PC-9 (cell line): ENCODE measurements at regions not wholly inside any gene's neighbourhood (a gene's known extent, or its start where the extent isn't known, plus 50 kb on each side); places are given as distances from the start of the nearest gene placed in this dataset.

Experiments
- BruUV-seq: library from RNA; stranded (reverse); fragments of 400-500 nt; replicated peaks from 2 replicates; lab custom pipeline; 2021; lab: Mats Ljungman, UMichigan
- CTCF ChIA-PET: fragments of 300-600 bp; sonication (Branson Sonifier 250); formaldehyde crosslinking; loops from one replicate; lab custom pipeline; 2022; ENCODE audit warnings: antibody characterized with exemption; lab: Charles Lee
- POLR2A ChIA-PET: fragments of 300-600 bp; sonication (Branson Sonifier 250); formaldehyde crosslinking; loops from one replicate; lab custom pipeline; 2022; ENCODE audit warnings: antibody characterized with exemption; ENCODE audit not compliant: unreplicated experiment; lab: Charles Lee
- DNase-seq, 2 experiments: peaks; one replicate each; pipeline versions ENCODE4 v3.0.0 to v3.0.0-alpha.2; 2015 to 2022; ENCODE audit warnings: mixed read lengths in 1 of 2
- H2AFZ ChIP-seq: fragments of 200-600 bp; sonication (generic); 2 replicates; pipeline ENCODE4 v1.8.1; 2017; ENCODE audit warnings: antibody characterized with exemption
- H3F3A ChIP-seq: fragments of 200-600 bp; sonication (generic); 2 replicates; pipeline ENCODE4 v1.8.1; 2017; ENCODE audit warnings: antibody characterized with exemption, mild to moderate bottlenecking, low read depth; ENCODE audit not compliant: insufficient read depth
- H3K27ac ChIP-seq: fragments of 200-600 bp; sonication (generic); 2 replicates; pipeline ENCODE4 v1.6.1; 2016; ENCODE audit warnings: mixed run types
- H3K27me3 ChIP-seq: fragments of 200-600 bp; sonication (generic); 2 replicates; pipeline ENCODE4 v1.6.1; 2016; ENCODE audit warnings: low read depth, mixed run types; ENCODE audit not compliant: insufficient read depth
- H3K36me3 ChIP-seq: fragments of 200-600 bp; sonication (generic); 2 replicates; pipeline ENCODE4 v1.6.1; 2016; ENCODE audit warnings: low read depth, mixed run types
- H3K4me1 ChIP-seq: fragments of 200-600 bp; sonication (generic); replicated peaks from 2 replicates; pipeline ENCODE4 v1.6.1; 2016; ENCODE audit warnings: mixed run types; ENCODE audit not compliant: insufficient read depth
- H3K4me2 ChIP-seq: fragments of 200-600 bp; sonication (generic); 2 replicates; pipeline ENCODE4 v1.6.1; 2017; ENCODE audit warnings: mixed run types
- H3K4me3 ChIP-seq: fragments of 200-600 bp; sonication (generic); 2 replicates; pipeline ENCODE4 v1.6.1; 2016; ENCODE audit warnings: mixed run types
- H3K79me2 ChIP-seq: fragments of 200-600 bp; sonication (generic); 2 replicates; pipeline ENCODE4 v1.6.1; 2017; ENCODE audit warnings: low read depth, mixed run types
- H3K9me2 ChIP-seq: fragments of 200-600 bp; sonication (generic); 2 replicates; pipeline ENCODE4 v1.8.1; 2017; ENCODE audit warnings: mild to moderate bottlenecking; ENCODE audit not compliant: insufficient read depth
- H3K9me3 ChIP-seq: fragments of 200-600 bp; sonication (generic); 2 replicates; pipeline ENCODE4 v1.8.1; 2016; ENCODE audit warnings: low read depth; ENCODE audit not compliant: insufficient read depth
- H4K20me1 ChIP-seq: fragments of 200-600 bp; sonication (generic); 2 replicates; pipeline ENCODE4 v1.8.1; 2017; ENCODE audit not compliant: insufficient read depth
- EZH2 ChIP-seq: fragments of 200-600 bp; sonication (generic); IDR thresholded peaks from 2 replicates; pipeline ENCODE4 v1.8.0; 2017; ENCODE audit warnings: antibody characterized with exemption, low read depth
- intact Hi-C: fragments of 100-400 bp; cut with micrococcal nuclease; formaldehyde crosslinking; loops from one replicate; pipeline ENCODE4 v1.10.0; 2022; ENCODE audit not compliant: unreplicated experiment
- TF ChIP-seq, protein P1 (sequence below): fragments of 200-600 bp; sonication (generic); conservative IDR thresholded peaks from 2 replicates; pipeline ENCODE4 v1.6.1; 2017; ENCODE audit warnings: mixed run types, antibody characterized with exemption, mild to moderate bottlenecking, moderate library complexity

DNA sequence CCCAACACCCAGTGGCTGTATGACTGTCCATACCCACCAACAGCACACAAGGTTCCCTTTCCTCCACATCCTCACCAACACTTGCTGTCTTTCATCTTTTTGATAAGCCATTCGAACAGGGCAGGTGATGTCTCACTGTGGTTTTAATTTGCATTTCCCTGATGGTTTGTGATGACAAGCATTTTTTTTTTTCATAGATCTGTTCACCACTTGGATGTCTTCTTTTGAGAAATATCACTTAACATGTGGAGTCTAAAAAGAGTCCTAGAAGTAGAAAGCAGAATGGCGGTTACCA lies 198.1 kb upstream of the DIO3 start:
- Histone ChIP-seq H3K27ac (no peak overlapping the region), H3K9me2 (no peaks in the 10 kb centered on the region), H3K9me3 (no peaks in the 10 kb centered on the region), H3K4me1 (peaks cover 14% of the 10 kb centered on the region), H3K36me3 (no peaks in the 10 kb centered on the region), H3F3A (peaks cover 7% of the 10 kb centered on the region; the same call in 1 of the 2 replicates), H2AFZ (no peak overlapping the region), H3K79me2 (no peaks in the 10 kb centered on the region), H3K27me3 (no peaks in the 10 kb centered on the region), H3K4me2 (no peak overlapping the region), H4K20me1 (no peaks in the 10 kb centered on the region), H3K4me3 (no peak overlapping the region)
- ChIA-PET POLR2A (no interaction called here), CTCF (no interaction called here)
- DNase-seq: no peak
- TF ChIP-seq, protein P1, sequence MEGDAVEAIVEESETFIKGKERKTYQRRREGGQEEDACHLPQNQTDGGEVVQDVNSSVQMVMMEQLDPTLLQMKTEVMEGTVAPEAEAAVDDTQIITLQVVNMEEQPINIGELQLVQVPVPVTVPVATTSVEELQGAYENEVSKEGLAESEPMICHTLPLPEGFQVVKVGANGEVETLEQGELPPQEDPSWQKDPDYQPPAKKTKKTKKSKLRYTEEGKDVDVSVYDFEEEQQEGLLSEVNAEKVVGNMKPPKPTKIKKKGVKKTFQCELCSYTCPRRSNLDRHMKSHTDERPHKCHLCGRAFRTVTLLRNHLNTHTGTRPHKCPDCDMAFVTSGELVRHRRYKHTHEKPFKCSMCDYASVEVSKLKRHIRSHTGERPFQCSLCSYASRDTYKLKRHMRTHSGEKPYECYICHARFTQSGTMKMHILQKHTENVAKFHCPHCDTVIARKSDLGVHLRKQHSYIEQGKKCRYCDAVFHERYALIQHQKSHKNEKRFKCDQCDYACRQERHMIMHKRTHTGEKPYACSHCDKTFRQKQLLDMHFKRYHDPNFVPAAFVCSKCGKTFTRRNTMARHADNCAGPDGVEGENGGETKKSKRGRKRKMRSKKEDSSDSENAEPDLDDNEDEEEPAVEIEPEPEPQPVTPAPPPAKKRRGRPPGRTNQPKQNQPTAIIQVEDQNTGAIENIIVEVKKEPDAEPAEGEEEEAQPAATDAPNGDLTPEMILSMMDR: no peak
- no peak for TF ChIP-seq EZH2
- intact Hi-C loops: no loop called here
- no TSS peak for BruUV-seq

DNA sequence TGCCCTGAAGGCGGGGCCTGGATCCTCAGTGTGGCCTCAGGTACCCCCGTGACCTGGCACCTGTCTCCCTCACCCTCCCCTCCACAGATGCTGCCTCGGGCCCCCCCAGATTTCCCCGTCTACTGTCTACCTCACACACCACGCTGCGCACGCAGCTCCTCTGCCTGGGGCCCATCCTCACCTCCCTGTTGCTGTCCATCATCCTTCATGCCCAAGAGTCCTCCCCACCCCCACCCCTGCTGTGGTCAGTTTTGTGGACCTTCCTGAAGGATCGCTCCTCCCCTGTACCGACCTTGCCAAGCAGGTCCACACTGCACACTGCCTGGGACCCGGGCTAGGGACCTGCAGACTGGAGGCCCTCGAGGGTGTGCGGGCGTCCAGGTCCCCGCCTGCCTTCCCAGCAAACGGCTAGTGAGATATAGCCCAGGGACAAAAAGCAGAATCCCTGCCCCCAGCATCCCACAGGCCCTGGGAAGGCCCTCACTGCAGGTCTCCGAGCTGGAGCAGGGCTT lies 197.4 kb upstream of the DIO3 start:
- no peak for TF ChIP-seq EZH2
- TF ChIP-seq, protein P1: no peak
- Histone ChIP-seq H3K9me3 (no peaks in the 10 kb centered on the region), H2AFZ (no peak overlapping the region), H3F3A (peaks cover 7% of the 10 kb centered on the region; the same call in 1 of the 2 replicates), H3K27ac (no peak overlapping the region), H3K79me2 (no peaks in the 10 kb centered on the region), H3K9me2 (no peaks in the 10 kb centered on the region), H3K4me1 (peaks cover 14% of the 10 kb centered on the region), H3K36me3 (no peaks in the 10 kb centered on the region), H4K20me1 (no peaks in the 10 kb centered on the region), H3K4me2 (no peak overlapping the region), H3K27me3 (no peaks in the 10 kb centered on the region), H3K4me3 (no peak overlapping the region)
- CTCF ChIA-PET: no interaction called here
- POLR2A ChIA-PET: no interaction called here
- BruUV-seq: no TSS peak
- DNase-seq: no peak
- intact Hi-C loops: no loop called here

- ChIA-PET CTCF (no interaction called here), POLR2A (no interaction called here)
- Histone ChIP-seq H3K4me3 (no peak overlapping the region), H3K9me3 (no peaks in the 10 kb centered on the region), H3K36me3 (no peaks in the 10 kb centered on the region), H3K27me3 (no peaks in the 10 kb centered on the region), H3K79me2 (no peaks in the 10 kb centered on the region), H3K4me2 (no peak overlapping the region), H4K20me1 (no peaks in the 10 kb centered on the region), H3K9me2 (no peaks in the 10 kb centered on the region), H3K4me1 (peaks cover 8% of the 10 kb centered on the region), H2AFZ (no peak overlapping the region), H3K27ac (no peak overlapping the region), H3F3A (peaks cover 7% of the 10 kb centered on the region; the same call in 1 of the 2 replicates)
- TF ChIP-seq EZH2: no peak
- TF ChIP-seq, protein P1: no peak
- no peak for DNase-seq
- intact Hi-C loops: no loop called here
- BruUV-seq: no TSS peak
Measured at GRCh38 chr14:101364503-101365328, 196.6 kb upstream of the DIO3 start.
